Mononuclear cell (primary cell): ENCODE measurements at regions not wholly inside any gene's neighbourhood (a gene's known extent, or its start where the extent isn't known, plus 50 kb on each side); places are given as distances from the start of the nearest gene placed in this dataset.

ENCODE experiments used
- H3K27me3 ChIP-seq: 2 replicates; pipeline ENCODE4 v1.6.0; 2011; ENCODE audit warnings: low read length, control low read depth; ENCODE audit not compliant: insufficient read depth
- H3K4me1 ChIP-seq: 2 replicates; pipeline ENCODE4 v1.5.1; 2011; ENCODE audit warnings: mild to moderate bottlenecking, low read length, control low read depth; ENCODE audit not compliant: insufficient read depth
- H3K4me3 ChIP-seq: 2 replicates; pipeline ENCODE4 v1.5.1; 2011; ENCODE audit warnings: mild to moderate bottlenecking, low read length, moderate library complexity
- H3K9me3 ChIP-seq: 2 replicates; pipeline ENCODE4 v1.5.1; 2011; ENCODE audit warnings: low read depth, mild to moderate bottlenecking, control low read depth, low read length

- Histone ChIP-seq H3K4me3 (no peak overlapping the region), H3K27me3 (no peaks in the 10 kb centered on the region), H3K9me3 (no peaks in the 10 kb centered on the region), H3K4me1 (no peaks in the 10 kb centered on the region)
These were observed 103.3 kb upstream of the MAP4K3 start for GRCh38 chr2:39540414-39540813.

GRCh38 chr2:39541011-39541930 lies 104.2 kb upstream of the MAP4K3 start:
- Histone ChIP-seq H3K27me3 (no peaks in the 10 kb centered on the region), H3K9me3 (no peaks in the 10 kb centered on the region), H3K4me1 (no peaks in the 10 kb centered on the region), H3K4me3 (no peak overlapping the region)

- no peak overlapping the region for H3K4me3 ChIP-seq
- no peaks in the 10 kb centered on the region for H3K9me3 ChIP-seq
- H3K27me3 ChIP-seq: no peaks in the 10 kb centered on the region
- H3K4me1 ChIP-seq: no peaks in the 10 kb centered on the region
These were observed 105.4 kb upstream of the MAP4K3 start for GRCh38 chr2:39542523-39542922.

GRCh38 chr2:39545957-39546356 lies 108.9 kb upstream of the MAP4K3 start:
- H3K4me1 ChIP-seq: no peaks in the 10 kb centered on the region
- H3K27me3 ChIP-seq: no peaks in the 10 kb centered on the region
- H3K9me3 ChIP-seq: no peaks in the 10 kb centered on the region
- no peak overlapping the region for H3K4me3 ChIP-seq

- Histone ChIP-seq H3K9me3 (no peaks in the 10 kb centered on the region), H3K4me1 (no peaks in the 10 kb centered on the region), H3K27me3 (no peaks in the 10 kb centered on the region), H3K4me3 (no peak overlapping the region)
These were observed 109.3 kb upstream of the MAP4K3 start for GRCh38 chr2:39546409-39546808.

- Histone ChIP-seq H3K9me3 (no peaks in the 10 kb centered on the region), H3K4me3 (no peak overlapping the region), H3K4me1 (no peaks in the 10 kb centered on the region)
These were observed 109.9 kb upstream of the MAP4K3 start for GRCh38 chr2:39546937-39547336.

GRCh38 chr2:39547811-39548719 lies 111.0 kb upstream of the MAP4K3 start:
- Histone ChIP-seq H3K27me3 (no peaks in the 10 kb centered on the region), H3K4me3 (no peak overlapping the region), H3K4me1 (no peaks in the 10 kb centered on the region), H3K9me3 (no peaks in the 10 kb centered on the region)

More at GRCh38 chr2:39546937-39547336, 109.9 kb upstream of the MAP4K3 start:
- no peaks in the 10 kb centered on the region for H3K27me3 ChIP-seq

- Histone ChIP-seq H3K4me1 (no peaks in the 10 kb centered on the region), H3K27me3 (no peaks in the 10 kb centered on the region), H3K4me3 (no peak overlapping the region), H3K9me3 (no peaks in the 10 kb centered on the region)
These were observed 111.9 kb upstream of the MAP4K3 start for GRCh38 chr2:39549000-39549399.

GRCh38 chr2:39549718-39550464 lies 112.8 kb upstream of the MAP4K3 start:
- H3K27me3 ChIP-seq: no peaks in the 10 kb centered on the region
- no peaks in the 10 kb centered on the region for H3K9me3 ChIP-seq
- H3K4me3 ChIP-seq: no peak overlapping the region
- H3K4me1 ChIP-seq: no peaks in the 10 kb centered on the region

GRCh38 chr2:39550701-39551285 lies 113.7 kb upstream of the MAP4K3 start:
- no peak overlapping the region for H3K4me3 ChIP-seq
- no peaks in the 10 kb centered on the region for H3K27me3 ChIP-seq
- H3K9me3 ChIP-seq: no peaks in the 10 kb centered on the region
- no peaks in the 10 kb centered on the region for H3K4me1 ChIP-seq

- Histone ChIP-seq H3K27me3 (no peaks in the 10 kb centered on the region), H3K4me1 (no peaks in the 10 kb centered on the region), H3K9me3 (peaks cover 20% of the 10 kb centered on the region), H3K4me3 (no peak overlapping the region)
These were observed 106.8 kb upstream of the TMEM178A start for GRCh38 chr2:39558906-39559305.

GRCh38 chr2:39563572-39563971 lies 102.1 kb upstream of the TMEM178A start:
- Histone ChIP-seq H3K4me1 (no peaks in the 10 kb centered on the region), H3K27me3 (no peaks in the 10 kb centered on the region), H3K9me3 (peaks cover 24% of the 10 kb centered on the region), H3K4me3 (no peak overlapping the region)

GRCh38 chr2:39567507-39567906 lies 98.2 kb upstream of the TMEM178A start:
- Histone ChIP-seq H3K9me3 (peaks cover 15% of the 10 kb centered on the region), H3K4me3 (no peak overlapping the region), H3K27me3 (no peaks in the 10 kb centered on the region), H3K4me1 (no peaks in the 10 kb centered on the region)

- Histone ChIP-seq H3K9me3 (peaks cover 10% of the 10 kb centered on the region), H3K4me1 (no peaks in the 10 kb centered on the region), H3K4me3 (no peak overlapping the region)
These were observed 97.6 kb upstream of the TMEM178A start for GRCh38 chr2:39568116-39568515.

More at GRCh38 chr2:39568116-39568515, 97.6 kb upstream of the TMEM178A start:
- no peaks in the 10 kb centered on the region for H3K27me3 ChIP-seq
